GM10266 (cell line): ENCODE measurements at regions not wholly inside any gene's neighbourhood (a gene's known extent, or its start where the extent isn't known, plus 50 kb on each side); places are given as distances from the start of the nearest gene placed in this dataset.
"Not testable (repeated sequence)": the region's sequence is repeated elsewhere in the genome, so short reads cannot be mapped to it uniquely, and the experiment has no call there.

Source experiments
- DNase-seq: peaks from one replicate; pipeline ENCODE4 v3.0.0; 2012; ENCODE audit errors: extremely low spot score
- TF ChIP-seq, protein P1 (sequence below): IDR thresholded peaks from 2 replicates; pipeline ENCODE4 v1.5.1; 2012; ENCODE audit warnings: mild to moderate bottlenecking, low read depth; ENCODE audit not compliant: control insufficient read depth, insufficient read depth; ENCODE audit errors: missing control alignments

DNA sequence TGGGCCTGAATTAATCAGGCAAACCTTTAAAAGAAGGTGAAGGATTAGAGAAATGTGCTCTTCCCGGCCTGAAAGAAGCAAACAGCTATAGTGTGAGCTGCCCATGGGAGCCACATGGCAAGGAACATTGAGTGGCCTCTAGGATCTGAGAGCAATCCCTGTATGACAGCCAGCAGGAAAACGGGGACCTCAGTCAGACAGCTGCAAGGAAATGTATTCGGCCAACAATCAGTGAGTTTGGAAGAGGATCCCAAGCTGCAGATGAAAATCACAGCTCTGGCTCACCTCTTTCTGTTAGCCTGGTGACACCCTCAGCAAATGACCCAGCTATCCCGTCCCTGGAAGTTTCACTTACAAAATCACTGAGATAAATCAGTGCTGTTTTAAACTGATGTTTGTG lies 309.2 kb downstream of the SH3GL2 start:
- TF ChIP-seq, protein P1, sequence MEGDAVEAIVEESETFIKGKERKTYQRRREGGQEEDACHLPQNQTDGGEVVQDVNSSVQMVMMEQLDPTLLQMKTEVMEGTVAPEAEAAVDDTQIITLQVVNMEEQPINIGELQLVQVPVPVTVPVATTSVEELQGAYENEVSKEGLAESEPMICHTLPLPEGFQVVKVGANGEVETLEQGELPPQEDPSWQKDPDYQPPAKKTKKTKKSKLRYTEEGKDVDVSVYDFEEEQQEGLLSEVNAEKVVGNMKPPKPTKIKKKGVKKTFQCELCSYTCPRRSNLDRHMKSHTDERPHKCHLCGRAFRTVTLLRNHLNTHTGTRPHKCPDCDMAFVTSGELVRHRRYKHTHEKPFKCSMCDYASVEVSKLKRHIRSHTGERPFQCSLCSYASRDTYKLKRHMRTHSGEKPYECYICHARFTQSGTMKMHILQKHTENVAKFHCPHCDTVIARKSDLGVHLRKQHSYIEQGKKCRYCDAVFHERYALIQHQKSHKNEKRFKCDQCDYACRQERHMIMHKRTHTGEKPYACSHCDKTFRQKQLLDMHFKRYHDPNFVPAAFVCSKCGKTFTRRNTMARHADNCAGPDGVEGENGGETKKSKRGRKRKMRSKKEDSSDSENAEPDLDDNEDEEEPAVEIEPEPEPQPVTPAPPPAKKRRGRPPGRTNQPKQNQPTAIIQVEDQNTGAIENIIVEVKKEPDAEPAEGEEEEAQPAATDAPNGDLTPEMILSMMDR: no peak
- DNase-seq: no peak

DNA sequence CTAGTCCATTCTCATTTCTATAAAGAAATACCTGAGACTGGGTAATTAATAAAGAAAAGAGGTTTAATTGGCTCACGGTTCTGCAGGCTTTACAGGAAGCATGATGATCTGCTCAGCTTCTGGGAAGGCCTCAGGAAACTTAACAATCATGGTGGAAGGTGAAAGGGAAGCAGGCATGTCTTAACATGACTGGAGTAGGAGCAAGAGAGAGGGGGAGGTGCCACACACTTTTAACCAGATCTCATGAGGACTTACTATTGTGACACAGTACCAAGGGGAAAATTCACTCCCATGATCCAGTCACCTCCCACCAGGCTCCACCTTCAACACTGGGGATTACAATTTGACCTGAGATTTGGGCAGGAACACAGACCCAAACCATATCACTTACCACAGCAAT lies 310.1 kb downstream of the SH3GL2 start:
- DNase-seq: not testable (repeated sequence)

DNA sequence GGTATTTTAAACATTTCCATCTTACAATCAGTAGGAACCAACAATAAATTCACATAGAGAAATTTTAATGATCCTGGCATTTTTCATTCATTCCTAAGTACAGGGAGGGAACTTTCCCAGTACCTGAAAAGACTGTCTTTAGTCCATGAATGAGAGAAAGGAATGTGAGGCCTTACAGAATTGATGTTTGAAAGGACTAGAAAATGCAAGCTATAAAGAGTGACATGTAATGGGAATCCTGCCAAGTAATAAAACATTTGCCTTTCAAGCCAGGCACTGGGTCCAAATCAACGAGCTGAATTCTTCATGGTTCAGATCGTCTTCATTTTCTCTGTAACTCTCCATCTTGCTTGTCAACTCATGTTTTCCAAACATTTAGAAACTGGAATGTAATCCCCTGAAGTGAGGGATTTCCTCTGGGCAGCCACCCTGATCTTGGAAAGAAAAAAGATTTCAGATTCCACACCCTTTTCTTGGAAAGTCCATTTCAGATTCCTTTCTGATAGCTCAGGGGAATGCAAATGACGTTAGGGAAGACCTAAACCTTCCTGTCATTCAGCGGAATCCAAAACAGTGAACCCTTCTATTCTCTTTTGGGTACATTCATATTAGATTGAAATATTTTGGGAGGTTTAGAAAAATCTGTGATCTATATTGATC lies 315.8 kb downstream of the SH3GL2 start:
- TF ChIP-seq, protein P1: no peak
- DNase-seq: no peak

DNA sequence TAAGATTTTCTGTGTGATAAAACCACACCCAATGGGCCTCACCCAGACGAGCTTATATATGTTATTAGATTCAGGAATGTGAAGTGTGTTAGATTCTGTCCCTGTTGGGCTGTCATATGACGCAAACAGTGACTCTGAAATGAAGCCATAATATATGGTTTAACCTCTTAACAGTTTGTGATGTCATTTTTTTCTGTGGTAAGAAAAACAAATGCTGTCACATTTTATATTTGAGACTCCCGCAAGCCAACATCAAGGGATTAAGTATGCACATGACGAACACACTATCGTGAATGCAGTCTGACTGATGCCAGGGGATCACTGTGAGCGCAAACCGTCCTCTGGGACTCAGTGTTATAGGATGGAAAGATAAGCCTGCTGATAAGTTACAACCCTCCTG lies 321.7 kb downstream of the SH3GL2 start:
- DNase-seq: no peak
- TF ChIP-seq, protein P1: no peak

DNA sequence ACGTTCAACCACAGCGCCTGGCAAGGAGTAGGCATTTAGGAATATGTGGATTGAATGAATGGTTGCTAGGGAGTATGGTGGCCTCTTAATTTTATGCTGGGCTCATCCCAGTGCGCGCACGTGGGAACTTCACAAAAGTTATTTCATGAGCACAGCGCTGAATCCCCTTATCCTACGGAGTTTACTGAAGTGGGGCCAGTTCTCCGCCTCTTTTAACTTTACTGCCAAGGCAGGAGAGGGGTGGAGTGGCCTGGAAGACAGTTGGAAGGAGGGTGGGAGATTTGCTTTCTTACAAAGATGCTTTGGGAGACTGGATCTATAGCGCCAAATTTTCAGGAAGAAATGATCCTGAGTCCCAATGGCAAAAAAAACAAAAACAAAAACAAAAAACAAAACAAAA lies 326.5 kb downstream of the SH3GL2 start:
- DNase-seq: no peak
- TF ChIP-seq, protein P1: no peak

DNA sequence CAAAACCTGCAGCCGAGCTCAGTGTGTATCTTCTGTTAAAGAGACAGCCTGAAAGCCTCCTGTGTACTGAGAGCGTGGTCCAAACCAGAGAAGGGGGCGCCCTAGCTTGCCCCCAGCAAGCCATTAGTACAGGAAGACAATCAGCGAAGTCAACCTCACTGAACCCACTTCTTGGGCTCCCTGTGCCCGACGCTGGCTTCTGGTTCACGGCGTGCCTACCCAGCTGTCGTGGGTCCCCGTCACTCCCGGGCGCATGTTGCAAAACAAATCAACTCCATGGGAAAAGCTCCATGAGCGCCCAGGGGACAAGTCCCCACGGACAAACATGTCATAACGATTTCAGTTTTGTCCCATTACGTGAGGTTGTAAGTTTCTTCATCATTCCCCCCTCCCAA lies 326.9 kb downstream of the SH3GL2 start:
- TF ChIP-seq, protein P1: no peak

DNA sequence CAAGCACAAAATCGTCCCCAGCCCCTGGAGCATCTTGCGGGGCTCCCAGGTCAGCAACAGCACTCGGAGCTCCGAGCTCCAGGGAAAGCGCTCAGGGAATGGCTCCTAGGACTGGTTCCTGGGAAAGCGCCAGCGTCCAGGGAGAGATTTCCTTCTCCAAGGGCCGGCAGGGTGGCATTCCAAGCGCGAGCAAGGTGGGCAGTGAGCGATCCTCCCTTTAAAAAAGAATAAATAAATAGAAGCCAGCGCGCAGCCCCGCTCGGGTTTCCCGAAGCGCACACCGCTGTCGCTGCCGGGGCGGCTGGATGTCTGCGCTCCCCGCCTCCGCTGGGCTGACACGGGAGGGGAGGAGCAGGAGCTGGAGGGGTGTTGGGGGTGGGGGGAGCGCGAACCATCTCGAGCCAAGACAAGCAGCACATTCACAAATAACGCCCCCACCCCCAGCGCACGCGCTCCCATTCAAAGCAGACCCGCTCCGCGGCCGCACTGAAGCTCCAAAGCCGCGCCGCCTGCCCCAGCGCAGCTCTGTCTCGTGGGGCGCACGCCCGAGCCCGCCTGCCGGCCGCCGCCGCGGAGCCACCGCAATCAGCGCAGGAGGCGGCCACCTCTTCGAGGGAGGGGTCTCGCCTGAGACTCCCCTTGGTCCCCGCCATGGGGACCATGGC lies 327.4 kb downstream of the SH3GL2 start:
- TF ChIP-seq, protein P1: no peak
- no peak for DNase-seq

More for the DNA sequence above, 326.9 kb downstream of the SH3GL2 start:
- no peak for DNase-seq
